Bronchial epithelial cell (primary cell): ENCODE measurements at regions not wholly inside any gene's neighbourhood (a gene's known extent, or its start where the extent isn't known, plus 50 kb on each side); places are given as distances from the start of the nearest gene placed in this dataset.

ENCODE experiments used
- DNase-seq: peaks from one replicate; pipeline ENCODE4 v3.0.0-alpha.2; 2010; ENCODE audit warnings: low read depth
- FAIRE-seq: peaks from 2 replicates; lab custom pipeline; 2011; peaks lifted over from hg19 to GRCh38; lab: Jason Lieb, UNC
- H3K27me3 ChIP-seq: 2 replicates; pipeline ENCODE4 v1.5.1; 2011; ENCODE audit warnings: low read length; ENCODE audit not compliant: control insufficient read depth, insufficient read depth
- H3K36me3 ChIP-seq: 2 replicates; pipeline ENCODE4 v1.5.1; 2011; ENCODE audit warnings: low read length; ENCODE audit not compliant: control insufficient read depth, insufficient read depth
- H3K4me3 ChIP-seq: 2 replicates; pipeline ENCODE4 v1.5.1; 2011; ENCODE audit warnings: mild to moderate bottlenecking, low read depth, low read length, control low read depth
- TF ChIP-seq, protein P1 (sequence below): IDR thresholded peaks from 2 replicates; pipeline ENCODE4 v1.5.1; 2011; ENCODE audit warnings: mild to moderate bottlenecking, moderate library complexity, low read length, control low read depth, inconsistent platforms; ENCODE audit not compliant: insufficient read depth, severe bottlenecking

DNA sequence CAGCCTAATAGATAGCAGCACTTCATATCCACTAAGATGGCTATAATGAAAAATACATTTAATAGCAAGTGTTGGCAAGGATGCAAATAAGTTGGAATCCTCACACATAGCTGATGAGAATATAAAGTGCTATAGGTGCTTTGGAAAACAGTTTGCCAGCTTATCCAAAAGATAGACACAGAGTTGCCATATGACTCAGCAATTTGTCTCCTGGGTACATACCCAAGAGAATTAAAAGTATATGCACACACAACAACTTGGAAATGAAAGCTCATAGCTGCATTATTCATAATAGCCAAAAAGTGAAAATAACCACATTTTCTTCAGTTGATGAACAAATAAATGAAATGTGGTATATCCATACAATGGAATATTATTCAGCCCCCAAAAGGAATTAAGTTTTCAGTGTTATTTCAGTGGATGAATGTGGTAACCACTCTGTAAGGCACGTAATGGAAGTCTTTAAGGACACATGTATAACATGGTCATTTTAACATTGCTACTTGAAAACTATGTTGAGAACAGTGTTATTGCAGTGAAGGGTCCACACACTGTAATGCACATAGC is 320.9 kb upstream of the ADGRL3 start:
- no peak for FAIRE-seq
- no peaks in the 10 kb centered on the region for H3K27me3 ChIP-seq
- H3K4me3 ChIP-seq = no peak overlapping the region
- no peak for DNase-seq
- TF ChIP-seq, protein P1, sequence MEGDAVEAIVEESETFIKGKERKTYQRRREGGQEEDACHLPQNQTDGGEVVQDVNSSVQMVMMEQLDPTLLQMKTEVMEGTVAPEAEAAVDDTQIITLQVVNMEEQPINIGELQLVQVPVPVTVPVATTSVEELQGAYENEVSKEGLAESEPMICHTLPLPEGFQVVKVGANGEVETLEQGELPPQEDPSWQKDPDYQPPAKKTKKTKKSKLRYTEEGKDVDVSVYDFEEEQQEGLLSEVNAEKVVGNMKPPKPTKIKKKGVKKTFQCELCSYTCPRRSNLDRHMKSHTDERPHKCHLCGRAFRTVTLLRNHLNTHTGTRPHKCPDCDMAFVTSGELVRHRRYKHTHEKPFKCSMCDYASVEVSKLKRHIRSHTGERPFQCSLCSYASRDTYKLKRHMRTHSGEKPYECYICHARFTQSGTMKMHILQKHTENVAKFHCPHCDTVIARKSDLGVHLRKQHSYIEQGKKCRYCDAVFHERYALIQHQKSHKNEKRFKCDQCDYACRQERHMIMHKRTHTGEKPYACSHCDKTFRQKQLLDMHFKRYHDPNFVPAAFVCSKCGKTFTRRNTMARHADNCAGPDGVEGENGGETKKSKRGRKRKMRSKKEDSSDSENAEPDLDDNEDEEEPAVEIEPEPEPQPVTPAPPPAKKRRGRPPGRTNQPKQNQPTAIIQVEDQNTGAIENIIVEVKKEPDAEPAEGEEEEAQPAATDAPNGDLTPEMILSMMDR = no peak
- no peaks in the 10 kb centered on the region for H3K36me3 ChIP-seq

DNA sequence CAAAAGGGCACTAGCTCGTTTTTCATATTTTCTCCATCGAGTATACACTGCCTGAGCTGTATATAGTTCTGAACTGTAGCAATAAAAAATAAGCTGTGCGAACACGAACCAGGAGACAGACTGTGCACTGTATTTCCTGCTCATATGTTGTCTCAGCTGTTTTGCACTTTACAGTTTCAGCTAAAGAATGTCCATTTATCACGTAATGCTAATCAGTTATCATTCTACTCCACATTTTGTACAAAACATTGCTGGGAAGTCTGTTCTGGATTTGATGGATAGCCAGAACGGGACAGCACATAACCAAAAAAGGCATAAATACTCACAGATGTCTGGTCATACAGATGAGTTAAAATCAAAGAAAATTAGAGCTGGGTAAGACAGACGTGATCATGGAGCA is 315.5 kb upstream of the ADGRL3 start:
- no peak overlapping the region for H3K4me3 ChIP-seq
- H3K36me3 ChIP-seq = no peaks in the 10 kb centered on the region
- no peaks in the 10 kb centered on the region for H3K27me3 ChIP-seq
- no peak for FAIRE-seq
- TF ChIP-seq, protein P1 = no peak
- no peak for DNase-seq

DNA sequence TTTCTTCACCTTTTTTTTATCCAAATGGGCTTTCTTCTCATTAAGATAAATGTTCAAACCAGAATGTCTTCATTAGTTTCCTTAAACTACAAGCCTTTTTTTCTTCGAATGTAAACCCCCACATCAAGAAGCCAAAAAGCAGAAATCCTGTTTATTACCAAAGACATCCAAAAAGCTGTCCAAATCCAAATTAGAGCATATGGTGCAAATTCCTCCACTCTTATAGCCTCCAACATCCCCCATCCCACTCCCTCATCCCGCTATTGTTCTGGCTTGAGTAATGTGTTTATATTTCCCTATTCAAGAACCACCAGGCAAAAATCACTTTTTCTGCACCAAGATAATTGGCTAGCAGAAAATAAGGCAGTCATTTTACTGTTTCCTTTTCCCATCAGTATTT is 315.1 kb upstream of the ADGRL3 start:
- H3K4me3 ChIP-seq = no peak overlapping the region

DNA sequence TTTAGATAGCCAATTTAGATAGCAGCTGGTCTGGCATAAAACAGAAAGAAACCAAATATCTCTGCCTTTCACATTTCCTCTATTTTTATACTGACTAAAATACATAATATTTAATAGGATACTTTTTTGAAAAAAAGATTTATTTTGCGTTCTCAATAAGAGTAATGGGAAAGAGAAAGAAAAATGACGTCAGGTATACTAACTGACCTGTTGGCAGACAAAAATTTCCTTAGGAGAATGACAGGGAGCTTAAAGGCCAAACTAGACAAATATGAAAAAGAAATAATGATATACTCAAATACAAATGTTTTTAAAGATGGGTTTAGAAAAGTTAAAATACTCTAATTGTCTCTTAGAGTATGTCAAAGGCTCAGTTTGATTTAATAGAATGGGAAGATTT is 309.4 kb upstream of the ADGRL3 start:
- Histone ChIP-seq H3K4me3 (no peak overlapping the region), H3K36me3 (no peaks in the 10 kb centered on the region), H3K27me3 (no peaks in the 10 kb centered on the region)
- DNase-seq = no peak
- TF ChIP-seq, protein P1 = no peak
- no peak for FAIRE-seq

More for the DNA sequence above, 315.1 kb upstream of the ADGRL3 start:
- DNase-seq = no peak
- no peak for FAIRE-seq
- TF ChIP-seq, protein P1 = no peak
- H3K27me3 ChIP-seq = no peaks in the 10 kb centered on the region
- H3K36me3 ChIP-seq = no peaks in the 10 kb centered on the region

DNA sequence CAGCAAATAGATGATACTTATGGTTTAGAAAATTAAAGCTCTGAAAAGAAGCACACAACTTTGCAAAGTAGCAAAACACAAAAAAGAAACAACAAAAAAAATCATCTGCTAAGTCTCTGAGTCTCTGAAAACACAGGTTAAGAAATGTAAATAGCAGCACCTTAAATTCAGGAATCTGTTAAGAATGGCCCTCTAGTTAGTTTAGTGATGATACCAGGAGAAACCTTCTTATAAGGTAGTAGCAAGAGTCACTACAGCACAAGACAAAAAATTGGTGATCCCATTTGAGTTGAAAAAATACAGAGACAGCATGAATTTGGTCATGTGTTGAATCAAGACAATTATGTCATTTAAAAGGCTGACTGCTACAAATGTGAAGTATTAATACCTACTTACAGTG is 308.2 kb upstream of the ADGRL3 start:
- Histone ChIP-seq H3K36me3 (no peaks in the 10 kb centered on the region), H3K4me3 (no peak overlapping the region), H3K27me3 (no peaks in the 10 kb centered on the region)
- TF ChIP-seq, protein P1 = no peak
- DNase-seq (no peak), FAIRE-seq (no peak)

DNA sequence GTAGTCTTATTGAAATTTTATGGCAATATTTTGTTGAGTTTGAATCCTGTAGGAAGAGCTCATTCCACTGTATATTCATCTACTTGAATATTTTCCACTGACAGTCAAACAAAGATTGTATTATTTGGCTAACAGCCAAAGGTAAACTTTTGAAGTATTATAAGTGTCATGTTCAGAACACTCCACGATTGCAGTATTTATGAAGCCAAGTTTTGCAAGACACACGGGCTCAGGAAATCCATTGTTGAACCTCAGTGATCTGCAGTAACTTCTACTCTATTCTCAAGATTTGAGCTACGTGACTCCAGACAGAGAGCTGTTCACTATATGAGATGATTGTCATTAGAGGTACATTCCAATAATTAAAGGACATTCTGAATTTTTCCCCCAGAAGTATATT is 302.7 kb upstream of the ADGRL3 start:
- H3K4me3 ChIP-seq = no peak overlapping the region
- no peaks in the 10 kb centered on the region for H3K36me3 ChIP-seq
- H3K27me3 ChIP-seq = no peaks in the 10 kb centered on the region
- DNase-seq (peak; percentile 1), FAIRE-seq (no peak)
- TF ChIP-seq, protein P1 = no peak
